ENCODE measurements at regions not wholly inside any gene's neighbourhood (a gene's known extent, or its start where the extent isn't known, plus 50 kb on each side); places are given as distances from the start of the nearest gene placed in this dataset.
A peak's percentile ranks its signal among the peaks of the same experiment; 100 is the strongest.

DNA sequence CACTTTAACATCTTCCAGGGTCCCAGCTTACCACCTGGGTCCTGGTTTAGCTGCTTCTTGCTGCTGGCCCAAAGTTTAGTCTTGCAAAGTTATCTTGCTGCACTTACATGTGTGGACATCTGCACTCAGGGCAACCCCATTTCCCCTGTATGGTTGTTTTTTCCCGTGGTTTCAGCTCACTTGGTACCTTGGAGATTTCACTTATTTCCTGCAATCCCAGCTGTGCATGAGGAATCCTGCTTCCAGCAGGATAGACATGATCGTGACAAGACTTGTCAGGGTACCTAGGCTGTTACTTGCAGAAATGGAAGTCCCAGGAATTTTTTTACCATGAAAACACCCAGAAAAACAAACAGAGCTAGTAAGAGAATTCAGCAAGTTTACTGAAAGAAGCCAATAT is 95.9 kb upstream of the LEP start:
- no peak for DNase-seq (ENCODE audit: low read depth, low spot score)
- in situ Hi-C loops (cut with HindIII; ENCODE audit: low pct_unique_long_range_greater_than_20kb, low sequenced_read_pairs): no loop called here

GRCh38 chr7:128146052-128146451 is 95.0 kb upstream of the LEP start:
- in situ Hi-C loops (cut with HindIII; ENCODE audit: low pct_unique_long_range_greater_than_20kb, low sequenced_read_pairs): no loop called here

DNA sequence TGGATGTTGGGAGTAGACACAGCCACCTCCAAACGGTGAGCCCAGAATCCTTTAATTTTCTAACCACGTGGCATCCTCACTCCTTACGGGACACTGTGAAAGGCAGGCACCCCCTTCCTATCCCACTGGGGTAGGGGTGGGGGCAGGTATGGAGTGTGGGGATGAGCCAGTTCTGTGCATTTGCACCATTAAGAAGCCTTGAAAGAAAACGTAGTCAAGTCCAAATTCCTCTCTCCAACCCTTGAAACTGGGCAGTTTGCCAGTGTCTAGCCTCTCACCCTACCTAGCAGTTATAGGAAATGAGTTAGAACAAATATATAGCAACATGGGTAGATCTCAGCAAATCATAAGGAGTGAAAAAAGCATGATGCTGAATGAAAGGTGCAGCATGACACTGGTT is 92.4 kb upstream of the LEP start:
- DNase-seq (ENCODE audit: low read depth, low spot score): no peak
- in situ Hi-C loops (cut with HindIII; ENCODE audit: low pct_unique_long_range_greater_than_20kb, low sequenced_read_pairs): no loop called here

More at GRCh38 chr7:128146052-128146451, 95.0 kb upstream of the LEP start:
- no peak for DNase-seq (ENCODE audit: low read depth, low spot score)

- no peak for DNase-seq (ENCODE audit: low read depth, low spot score)
- in situ Hi-C loops (cut with HindIII; ENCODE audit: low pct_unique_long_range_greater_than_20kb, low sequenced_read_pairs): no loop called here
Measured at GRCh38 chr7:128150223-128150865, 90.7 kb upstream of the LEP start.

- in situ Hi-C loops (cut with HindIII; ENCODE audit: low pct_unique_long_range_greater_than_20kb, low sequenced_read_pairs): no loop called here
- no peak for DNase-seq (ENCODE audit: low read depth, low spot score)
Measured at GRCh38 chr7:128151635-128152034, 89.4 kb upstream of the LEP start.

DNA sequence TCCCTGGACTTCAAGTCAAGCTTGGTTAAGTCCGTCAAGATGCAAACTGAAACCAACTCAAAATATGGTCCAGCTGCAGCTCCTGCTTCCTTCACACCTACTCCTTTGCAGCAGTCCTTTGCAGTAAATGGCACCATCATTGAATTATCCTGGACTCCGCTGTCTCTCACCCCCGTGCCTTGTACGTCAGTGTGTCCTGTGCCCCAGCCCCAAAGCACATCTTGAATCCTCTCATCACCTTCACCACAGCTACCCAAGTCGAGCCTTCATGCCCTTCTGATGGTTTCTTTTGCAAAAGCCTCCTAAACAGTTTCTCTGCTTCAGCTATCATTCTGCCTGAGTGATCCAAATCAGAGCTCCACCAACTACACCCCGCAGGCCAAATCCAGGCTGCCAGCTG is 88.4 kb upstream of the LEP start:
- DNase-seq (ENCODE audit: low read depth, low spot score): no peak
- in situ Hi-C loops (cut with HindIII; ENCODE audit: low pct_unique_long_range_greater_than_20kb, low sequenced_read_pairs): no loop called here

DNA sequence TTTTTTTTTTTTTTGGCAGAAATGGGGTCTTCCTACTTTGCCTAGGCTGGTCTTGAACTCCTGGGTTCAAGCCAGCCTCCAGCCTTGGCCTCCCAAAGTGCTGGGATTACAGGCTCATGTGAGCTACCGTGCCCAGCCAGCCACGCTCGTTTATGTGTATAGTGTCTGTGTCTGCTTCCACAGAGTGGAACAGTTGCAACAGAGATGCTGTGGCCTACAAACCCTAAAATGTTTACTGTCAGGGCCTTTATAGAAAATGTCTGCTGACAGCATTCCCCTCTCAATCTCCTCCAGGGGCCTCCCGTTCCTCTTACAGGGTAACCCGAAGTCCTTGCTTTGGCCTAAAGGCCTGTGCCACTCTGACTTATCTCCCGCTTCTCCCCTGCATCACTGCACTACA is 87.6 kb upstream of the LEP start:
- DNase-seq (ENCODE audit: low read depth, low spot score): no peak
- in situ Hi-C loops (cut with HindIII; ENCODE audit: low pct_unique_long_range_greater_than_20kb, low sequenced_read_pairs): no loop called here

- in situ Hi-C loops (cut with HindIII; ENCODE audit: low pct_unique_long_range_greater_than_20kb, low sequenced_read_pairs): no loop called here
- DNase-seq (ENCODE audit: low read depth, low spot score): no peak
Measured at GRCh38 chr7:128154504-128154903, 86.6 kb upstream of the LEP start.

DNA sequence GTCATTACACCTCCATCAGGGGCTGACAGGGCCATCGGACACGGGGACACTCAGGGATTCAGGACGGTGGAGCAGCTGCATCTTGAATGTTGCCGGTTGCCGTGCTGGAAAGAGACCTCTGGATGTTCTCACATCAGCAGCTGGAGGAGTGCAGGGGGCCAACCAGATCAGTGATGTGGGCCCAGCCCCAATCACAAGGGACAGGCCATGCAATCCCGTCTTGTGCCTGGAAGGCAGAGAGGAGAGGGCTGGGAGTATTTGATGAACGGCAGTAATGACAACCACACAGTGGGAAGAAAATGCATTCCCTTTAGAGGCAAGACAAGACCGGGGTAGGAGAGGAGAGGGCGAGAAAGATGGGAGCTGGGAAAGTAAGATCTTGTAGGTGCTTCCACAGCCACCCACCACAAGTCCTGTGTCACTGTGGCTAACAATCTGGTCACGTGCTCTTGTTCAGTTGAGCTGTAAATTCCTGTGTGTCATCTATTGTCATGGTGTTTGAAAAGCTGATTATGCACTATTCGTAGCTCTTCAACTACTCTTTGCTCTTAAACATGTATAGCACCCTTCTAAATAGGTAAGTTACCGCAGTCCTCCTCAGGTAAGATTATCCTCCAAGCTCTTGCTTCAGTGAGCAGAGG is 85.9 kb upstream of the LEP start:
- no peak for DNase-seq (ENCODE audit: low read depth, low spot score)
- in situ Hi-C loops (cut with HindIII; ENCODE audit: low pct_unique_long_range_greater_than_20kb, low sequenced_read_pairs): no loop called here

- in situ Hi-C loops (cut with HindIII; ENCODE audit: low pct_unique_long_range_greater_than_20kb, low sequenced_read_pairs): no loop called here
- no peak for DNase-seq (ENCODE audit: low read depth, low spot score)
Measured at GRCh38 chr7:128157906-128158305, 83.2 kb upstream of the LEP start.

DNA sequence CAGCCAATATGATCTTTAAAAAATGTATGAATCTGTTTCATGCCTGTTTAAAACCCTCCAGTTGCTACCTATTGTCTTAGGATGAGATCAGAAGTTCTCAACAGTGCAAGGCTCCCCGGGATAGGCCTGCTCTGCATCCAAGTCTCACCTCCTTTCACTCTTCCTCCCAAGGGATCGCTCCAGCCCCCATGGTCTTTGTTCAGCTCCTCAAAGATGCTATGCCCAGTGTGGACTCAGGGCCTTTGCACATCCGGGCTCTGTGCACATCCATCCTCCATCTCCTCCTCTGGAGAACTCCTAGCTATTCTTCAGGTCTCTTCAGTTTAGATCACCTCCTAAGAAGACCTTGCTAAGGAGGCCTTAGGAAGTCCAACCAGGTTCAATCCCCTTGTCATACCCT is 82.7 kb upstream of the LEP start:
- DNase-seq (ENCODE audit: low read depth, low spot score): no peak
- in situ Hi-C loops (cut with HindIII; ENCODE audit: low pct_unique_long_range_greater_than_20kb, low sequenced_read_pairs): no loop called here

DNA sequence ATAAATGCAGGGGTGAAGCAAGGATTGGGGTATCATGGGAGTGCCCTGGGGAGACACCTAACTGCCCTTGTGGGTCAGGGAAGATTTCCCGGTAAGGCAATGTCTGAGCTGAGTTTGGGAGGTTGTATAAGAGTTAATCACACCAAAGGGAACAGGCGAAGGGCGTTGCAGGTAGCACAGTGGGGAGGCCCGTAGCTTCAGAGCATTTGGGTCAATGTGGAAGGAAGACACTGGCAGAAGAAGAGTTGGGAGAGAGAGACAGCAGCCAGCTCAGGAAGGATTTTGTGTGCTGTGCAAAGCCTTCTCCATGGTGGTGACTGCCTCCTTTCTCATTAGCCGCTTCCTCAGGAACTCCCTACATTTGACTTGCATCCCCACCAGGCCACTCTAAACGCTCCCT is 80.8 kb upstream of the LEP start:
- DNase-seq (ENCODE audit: low read depth, low spot score): no peak
- in situ Hi-C loops (cut with HindIII; ENCODE audit: low pct_unique_long_range_greater_than_20kb, low sequenced_read_pairs): no loop called here

GRCh38 chr7:128161466-128162125 is 79.5 kb upstream of the LEP start:
- no peak for DNase-seq (ENCODE audit: low read depth, low spot score)
- in situ Hi-C loops (cut with HindIII; ENCODE audit: low pct_unique_long_range_greater_than_20kb, low sequenced_read_pairs): no loop called here

DNA sequence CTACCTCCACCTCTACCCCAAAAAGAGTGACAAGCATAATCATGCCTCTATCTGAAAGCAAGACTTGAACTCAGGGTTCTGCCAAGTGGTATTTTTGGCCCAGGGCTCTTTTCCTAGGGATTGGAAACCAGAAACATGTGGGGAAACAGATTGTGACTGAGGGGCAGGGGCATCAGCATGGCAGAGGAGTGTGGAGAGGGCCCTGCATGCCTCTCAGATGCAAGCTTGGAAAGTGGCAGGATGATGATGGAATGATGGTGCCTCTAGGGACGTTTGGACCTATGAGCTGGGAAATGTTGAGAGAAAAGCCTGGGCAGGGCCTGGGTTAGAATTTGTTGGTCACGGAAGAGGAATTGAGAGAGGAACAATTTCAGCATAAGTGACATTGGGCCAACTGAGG is 78.4 kb upstream of the LEP start:
- in situ Hi-C loops (cut with HindIII; ENCODE audit: low pct_unique_long_range_greater_than_20kb, low sequenced_read_pairs): no loop called here
- DNase-seq (ENCODE audit: low read depth, low spot score): no peak

- no peak for DNase-seq (ENCODE audit: low read depth, low spot score)
- in situ Hi-C loops (cut with HindIII; ENCODE audit: low pct_unique_long_range_greater_than_20kb, low sequenced_read_pairs): no loop called here
Measured at GRCh38 chr7:128163473-128163872, 77.6 kb upstream of the LEP start.

- in situ Hi-C loops (cut with HindIII; ENCODE audit: low pct_unique_long_range_greater_than_20kb, low sequenced_read_pairs): no loop called here
- DNase-seq (ENCODE audit: low read depth, low spot score): peak; percentile 29
Measured at GRCh38 chr7:128164061-128164954, 76.8 kb upstream of the LEP start.

GRCh38 chr7:128164955-128165670 is 76.0 kb upstream of the LEP start:
- in situ Hi-C loops (cut with HindIII; ENCODE audit: low pct_unique_long_range_greater_than_20kb, low sequenced_read_pairs): no loop called here
- DNase-seq (ENCODE audit: low read depth, low spot score): no peak
